WERI-Rb-1 (cell line): ENCODE measurements at regions not wholly inside any gene's neighbourhood (a gene's known extent, or its start where the extent isn't known, plus 50 kb on each side); places are given as distances from the start of the nearest gene placed in this dataset.
"Not testable (repeated sequence)": the region's sequence is repeated elsewhere in the genome, so short reads cannot be mapped to it uniquely, and the experiment has no call there.

Experiments used
- DNase-seq: peaks from one replicate; pipeline ENCODE4 v3.0.0-alpha.2; 2020
- H3K27ac ChIP-seq: fragments of 250-450 bp; sonication (Bioruptor Pico); 2 replicates; pipeline ENCODE4 v1.5.1; 2020; ENCODE audit warnings: mild to moderate bottlenecking, moderate library complexity
- H3K27me3 ChIP-seq: fragments of 250-450 bp; sonication (Bioruptor Pico); 2 replicates; pipeline ENCODE4 v1.5.1; 2021; ENCODE audit warnings: mild to moderate bottlenecking, low read depth, moderate library complexity; ENCODE audit not compliant: insufficient read depth, severe bottlenecking
- H3K36me3 ChIP-seq: fragments of 250-450 bp; sonication (Bioruptor Pico); 2 replicates; pipeline ENCODE4 v1.5.1; 2020; ENCODE audit warnings: mild to moderate bottlenecking, moderate library complexity
- H3K4me3 ChIP-seq: 2 replicates; pipeline ENCODE4 v1.5.1; 2011; ENCODE audit warnings: low read depth, mild to moderate bottlenecking, control low read depth, low read length
- H3K9me3 ChIP-seq: fragments of 250-450 bp; sonication (Bioruptor Pico); 2 replicates; pipeline ENCODE4 v1.5.1; 2021; ENCODE audit warnings: mild to moderate bottlenecking, moderate library complexity; ENCODE audit not compliant: severe bottlenecking
- TF ChIP-seq, protein P1 (sequence below): IDR thresholded peaks from 2 replicates; pipeline ENCODE4 v1.5.1; 2011; ENCODE audit warnings: low read depth, mild to moderate bottlenecking, control low read depth, inconsistent platforms, low read length

DNA sequence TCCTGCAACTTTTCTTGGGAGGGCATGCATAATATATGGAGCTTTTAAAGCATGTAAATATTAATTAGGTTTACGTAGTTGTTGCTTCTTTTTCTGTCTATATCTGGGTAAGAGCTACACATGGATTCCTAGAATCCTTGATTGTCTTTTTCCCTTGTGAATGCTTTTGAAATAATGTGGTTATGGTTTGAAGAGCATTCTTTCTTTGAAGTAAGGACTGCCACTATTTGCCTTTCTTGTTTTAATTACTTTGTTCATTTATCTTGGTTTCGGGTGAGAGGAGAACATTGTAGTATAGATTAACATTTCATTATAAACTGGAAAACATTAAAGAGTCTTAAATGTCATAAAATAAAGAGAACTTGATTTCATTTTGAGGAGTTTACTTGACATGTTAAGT is 674.0 kb downstream of the ZBBX start:
- no peaks in the 10 kb centered on the region for H3K9me3 ChIP-seq
- H3K36me3 ChIP-seq = no peaks in the 10 kb centered on the region
- H3K27me3 ChIP-seq = no peaks in the 10 kb centered on the region
- DNase-seq = no peak
- H3K4me3 ChIP-seq = no peak overlapping the region
- no peak overlapping the region for H3K27ac ChIP-seq
- TF ChIP-seq, protein P1, sequence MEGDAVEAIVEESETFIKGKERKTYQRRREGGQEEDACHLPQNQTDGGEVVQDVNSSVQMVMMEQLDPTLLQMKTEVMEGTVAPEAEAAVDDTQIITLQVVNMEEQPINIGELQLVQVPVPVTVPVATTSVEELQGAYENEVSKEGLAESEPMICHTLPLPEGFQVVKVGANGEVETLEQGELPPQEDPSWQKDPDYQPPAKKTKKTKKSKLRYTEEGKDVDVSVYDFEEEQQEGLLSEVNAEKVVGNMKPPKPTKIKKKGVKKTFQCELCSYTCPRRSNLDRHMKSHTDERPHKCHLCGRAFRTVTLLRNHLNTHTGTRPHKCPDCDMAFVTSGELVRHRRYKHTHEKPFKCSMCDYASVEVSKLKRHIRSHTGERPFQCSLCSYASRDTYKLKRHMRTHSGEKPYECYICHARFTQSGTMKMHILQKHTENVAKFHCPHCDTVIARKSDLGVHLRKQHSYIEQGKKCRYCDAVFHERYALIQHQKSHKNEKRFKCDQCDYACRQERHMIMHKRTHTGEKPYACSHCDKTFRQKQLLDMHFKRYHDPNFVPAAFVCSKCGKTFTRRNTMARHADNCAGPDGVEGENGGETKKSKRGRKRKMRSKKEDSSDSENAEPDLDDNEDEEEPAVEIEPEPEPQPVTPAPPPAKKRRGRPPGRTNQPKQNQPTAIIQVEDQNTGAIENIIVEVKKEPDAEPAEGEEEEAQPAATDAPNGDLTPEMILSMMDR = no peak

DNA sequence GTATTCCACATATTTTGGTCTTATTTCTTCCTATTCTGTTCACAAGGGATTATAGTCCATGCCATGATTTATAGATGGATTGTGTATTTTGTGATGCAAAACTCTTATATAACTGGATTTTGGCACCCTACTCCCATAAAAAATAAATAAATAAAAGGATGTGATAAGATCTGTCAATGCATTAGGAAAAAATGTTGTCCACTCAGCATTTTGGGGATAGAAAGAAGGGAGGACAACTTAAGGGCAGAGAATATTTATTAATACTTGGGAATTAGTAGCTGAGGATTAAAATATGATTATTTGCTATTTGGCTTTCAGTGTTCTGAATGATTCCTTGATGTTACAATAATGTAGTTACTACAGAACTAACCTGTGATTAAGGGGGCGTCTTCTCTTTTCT is 682.6 kb downstream of the ZBBX start:
- H3K27me3 ChIP-seq = no peaks in the 10 kb centered on the region
- DNase-seq = no peak
- H3K9me3 ChIP-seq = no peaks in the 10 kb centered on the region
- no peaks in the 10 kb centered on the region for H3K36me3 ChIP-seq
- no peak overlapping the region for H3K27ac ChIP-seq
- no peak overlapping the region for H3K4me3 ChIP-seq
- TF ChIP-seq, protein P1 = no peak

GRCh38 chr3:166696103-166696502 is 684.0 kb downstream of the ZBBX start:
- no peaks in the 10 kb centered on the region for H3K9me3 ChIP-seq
- TF ChIP-seq, protein P1 = no peak
- H3K27me3 ChIP-seq = no peaks in the 10 kb centered on the region
- H3K4me3 ChIP-seq = no peak overlapping the region
- H3K27ac ChIP-seq = no peak overlapping the region
- no peaks in the 10 kb centered on the region for H3K36me3 ChIP-seq
- DNase-seq = no peak

DNA sequence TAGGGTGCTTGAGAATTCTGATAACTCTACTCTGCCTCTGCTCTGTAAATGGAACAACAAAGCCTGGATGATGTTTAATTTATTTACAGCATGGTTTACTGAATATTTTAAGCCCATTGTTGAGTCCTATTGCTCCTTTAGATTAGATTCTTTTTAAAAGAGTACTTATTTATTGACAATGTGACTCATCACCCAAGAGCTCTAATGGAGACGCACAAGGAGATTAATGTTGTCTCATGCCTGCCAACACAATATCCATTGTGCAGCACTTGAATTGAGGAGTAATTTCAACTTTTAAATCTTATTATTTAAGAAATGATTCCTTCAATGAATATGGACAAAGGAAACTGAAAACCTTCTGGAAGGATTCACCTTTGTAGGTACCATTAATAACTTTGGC is 691.4 kb downstream of the ZBBX start:
- Histone ChIP-seq H3K27me3 (no peaks in the 10 kb centered on the region), H3K9me3 (no peaks in the 10 kb centered on the region), H3K4me3 (no peak overlapping the region), H3K27ac (no peak overlapping the region), H3K36me3 (no peaks in the 10 kb centered on the region)
- no peak for DNase-seq
- TF ChIP-seq, protein P1 = no peak

- Histone ChIP-seq H3K4me3 (no peak overlapping the region), H3K9me3 (no peaks in the 10 kb centered on the region), H3K27ac (no peak overlapping the region), H3K27me3 (no peaks in the 10 kb centered on the region), H3K36me3 (no peaks in the 10 kb centered on the region)
- TF ChIP-seq, protein P1 = no peak
- no peak for DNase-seq
These were observed 694.9 kb downstream of the ZBBX start for GRCh38 chr3:166685246-166685645.

- not testable (repeated sequence) for H3K36me3 ChIP-seq, H3K4me3 ChIP-seq, H3K27ac ChIP-seq, DNase-seq, H3K9me3 ChIP-seq, H3K27me3 ChIP-seq
These were observed 696.0 kb downstream of the ZBBX start for GRCh38 chr3:166684077-166684476.
